HG02884 (cell line): ENCODE measurements at regions not wholly inside any gene's neighbourhood (a gene's known extent, or its start where the extent isn't known, plus 50 kb on each side); places are given as distances from the start of the nearest gene placed in this dataset.
"Not testable (repeated sequence)": the region's sequence is repeated elsewhere in the genome, so short reads cannot be mapped to it uniquely, and the experiment has no call there.

Experiments used
- ATAC-seq: cut with Tn5 transposase; IDR thresholded peaks from one replicate; pipeline ENCODE4 v1.9.1; 2021; ENCODE audit warnings: mild to moderate bottlenecking, moderate library complexity; ENCODE audit not compliant: unreplicated experiment

DNA sequence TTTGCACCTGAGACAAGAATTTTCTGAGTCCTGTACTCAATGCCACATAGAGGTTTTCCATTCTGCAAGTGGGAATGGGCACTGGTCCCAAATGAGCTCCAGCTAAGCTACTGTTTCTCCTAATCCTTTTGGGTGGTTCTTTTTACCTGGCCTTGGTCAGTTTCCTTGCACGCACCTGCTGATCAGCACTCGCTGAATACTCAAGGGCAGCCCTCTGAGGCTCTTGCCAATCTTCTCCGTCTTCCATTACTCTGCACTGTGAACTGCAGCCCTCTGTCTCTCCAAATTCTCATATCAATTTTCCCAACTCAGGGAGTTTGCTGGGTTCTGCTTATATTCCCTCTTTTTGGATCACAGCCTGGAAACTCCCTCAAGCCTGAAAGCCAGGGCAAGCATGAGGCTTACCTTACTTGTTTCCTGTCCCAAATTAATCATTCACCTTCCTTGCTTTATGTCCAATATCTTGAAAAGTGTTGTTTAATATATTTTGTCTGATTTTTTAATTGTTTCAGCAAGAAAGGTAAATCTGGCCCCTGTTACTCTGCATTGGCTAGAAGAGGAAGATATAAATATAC lies 138.0 kb upstream of the TBX18 start:
- ATAC-seq = no peak

DNA sequence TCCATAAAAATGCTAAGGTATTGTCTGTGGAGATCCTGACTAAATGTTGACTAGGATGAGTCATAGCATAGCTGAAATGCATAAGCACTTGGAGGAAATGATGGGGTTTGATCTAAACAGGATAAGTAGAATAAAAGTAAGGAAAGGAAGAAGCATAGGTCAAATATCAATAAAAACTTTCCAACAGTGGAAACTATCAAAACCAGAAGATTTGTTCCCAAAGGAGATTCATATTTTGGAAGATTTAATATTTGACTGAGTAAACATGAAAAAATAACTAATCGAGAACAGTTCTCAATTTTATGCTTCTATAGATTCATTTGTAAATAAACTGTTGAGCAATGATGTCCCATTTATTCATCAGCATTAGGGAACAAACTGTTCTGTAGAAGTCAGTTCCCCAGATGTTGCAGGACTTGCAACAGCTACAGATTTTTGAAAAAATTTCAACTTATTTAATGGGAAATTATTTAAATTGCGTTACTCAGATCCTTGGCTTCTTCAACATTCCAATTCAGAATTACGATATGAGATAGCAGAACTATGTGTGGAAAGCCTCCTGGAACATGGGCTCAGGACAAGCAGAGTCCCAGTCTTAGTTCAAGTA lies 133.7 kb upstream of the TBX18 start:
- ATAC-seq = no peak

- ATAC-seq = no peak
Measured at GRCh38 chr6:84897011-84897410, 132.6 kb upstream of the TBX18 start.

- no peak for ATAC-seq
Measured at GRCh38 chr6:84892671-84893070, 128.3 kb upstream of the TBX18 start.

DNA sequence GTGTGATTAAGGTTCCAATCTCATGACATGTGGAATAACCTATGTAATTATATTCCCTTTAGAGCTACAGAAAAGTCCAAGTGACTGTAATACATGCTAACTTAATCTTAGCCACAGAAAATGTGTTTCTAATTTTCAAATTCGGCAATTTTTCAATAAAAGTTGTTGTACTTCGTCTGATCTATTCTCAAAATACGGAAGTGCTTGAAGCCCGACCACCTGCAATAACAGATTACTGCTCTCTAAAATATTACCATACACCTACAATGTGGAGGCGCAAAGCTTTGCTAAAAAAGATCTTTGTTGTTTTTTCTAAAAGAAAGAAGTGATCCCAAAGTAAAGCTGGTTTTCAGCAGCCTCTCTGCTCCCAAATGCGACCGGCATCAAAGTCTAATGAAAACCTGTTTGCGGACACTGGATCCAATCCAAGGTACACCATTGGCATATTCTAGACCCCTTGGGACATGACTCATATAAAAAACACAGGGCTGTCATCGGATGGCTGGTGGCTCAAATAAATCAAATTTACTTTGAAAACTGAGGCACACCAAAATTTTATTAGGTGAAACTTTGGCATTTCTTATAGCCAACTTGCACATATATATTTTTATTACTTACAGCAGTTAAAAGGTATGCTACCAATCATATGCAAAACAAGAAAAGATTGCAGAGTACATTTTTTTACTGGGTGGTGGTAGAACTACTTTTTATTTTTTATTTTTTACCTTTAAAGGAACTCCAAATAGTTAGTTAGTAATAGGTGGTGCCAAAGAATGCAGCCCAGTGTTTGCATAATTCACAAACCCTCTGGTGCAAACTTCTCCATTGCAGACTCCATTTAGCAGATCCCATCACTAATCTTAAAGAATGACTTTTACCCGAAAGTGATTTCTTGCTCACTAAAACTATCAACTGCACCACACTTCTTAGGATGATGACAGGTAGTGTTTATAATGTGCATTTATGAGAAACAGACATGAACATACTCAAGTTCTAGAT lies 118.7 kb upstream of the TBX18 start:
- no peak for ATAC-seq

- ATAC-seq = not testable (repeated sequence)
Measured at GRCh38 chr6:84879385-84879784, 115.0 kb upstream of the TBX18 start.

- ATAC-seq = no peak
Measured at GRCh38 chr6:84877515-84878210, 113.3 kb upstream of the TBX18 start.

GRCh38 chr6:84876723-84877514 lies 112.5 kb upstream of the TBX18 start:
- ATAC-seq = no peak

DNA sequence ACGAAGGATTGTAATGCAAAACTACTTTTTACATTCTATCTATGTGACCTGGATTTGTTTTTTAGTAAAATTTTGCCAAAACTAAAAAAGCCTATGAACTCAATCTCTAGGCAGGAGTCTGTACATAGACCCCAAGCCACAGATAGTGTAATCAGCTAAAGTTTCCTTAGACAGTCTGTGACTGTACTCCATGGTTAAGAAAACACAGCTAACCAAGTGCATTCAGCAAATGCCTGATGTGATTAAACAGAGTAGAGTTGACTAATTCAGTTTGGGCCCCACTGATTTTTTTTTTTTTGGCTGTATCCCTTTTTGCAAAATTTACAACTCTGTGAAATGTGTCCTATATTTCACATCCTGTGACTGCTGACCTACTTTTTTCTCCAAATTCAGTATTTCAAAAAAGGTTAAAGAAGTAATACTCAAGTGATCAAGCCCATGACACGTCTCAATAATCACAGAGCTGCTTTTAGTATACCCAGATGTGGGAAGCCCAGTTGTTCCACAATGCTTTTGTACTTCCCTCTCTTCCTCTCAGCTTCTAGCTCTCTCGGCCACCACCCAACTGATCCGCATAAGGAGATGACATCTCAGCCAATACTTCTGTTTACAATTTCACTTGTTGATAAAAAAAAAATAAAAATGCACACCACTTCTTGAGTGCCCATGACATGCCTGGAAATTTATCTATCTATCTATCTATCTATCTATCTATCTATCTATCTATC lies 108.8 kb upstream of the TBX18 start:
- ATAC-seq = no peak

GRCh38 chr6:84871925-84872324 lies 107.5 kb upstream of the TBX18 start:
- no peak for ATAC-seq

DNA sequence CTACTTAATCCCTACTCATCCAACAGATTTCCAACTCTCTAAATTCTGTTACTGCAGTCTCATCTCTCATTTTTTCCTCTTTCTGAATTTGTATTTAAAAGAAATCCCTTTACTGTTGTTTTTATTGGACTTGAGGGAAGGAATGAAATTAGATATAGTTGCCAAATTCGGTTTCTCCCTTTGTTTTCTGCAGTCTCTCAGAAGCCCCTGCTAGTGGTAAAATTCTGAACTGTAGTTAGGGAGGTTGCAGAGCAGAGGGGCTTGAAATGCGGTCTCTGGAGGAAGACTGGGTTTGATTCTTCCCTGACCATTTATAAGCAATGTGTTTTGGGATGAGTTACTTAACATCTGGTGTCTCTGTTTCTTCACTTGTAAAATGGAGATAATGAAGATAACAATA lies 106.3 kb upstream of the TBX18 start:
- no peak for ATAC-seq

- ATAC-seq = no peak
Measured at GRCh38 chr6:84868149-84868548, 103.8 kb upstream of the TBX18 start.

GRCh38 chr6:84867521-84867920 lies 103.1 kb upstream of the TBX18 start:
- ATAC-seq = no peak

DNA sequence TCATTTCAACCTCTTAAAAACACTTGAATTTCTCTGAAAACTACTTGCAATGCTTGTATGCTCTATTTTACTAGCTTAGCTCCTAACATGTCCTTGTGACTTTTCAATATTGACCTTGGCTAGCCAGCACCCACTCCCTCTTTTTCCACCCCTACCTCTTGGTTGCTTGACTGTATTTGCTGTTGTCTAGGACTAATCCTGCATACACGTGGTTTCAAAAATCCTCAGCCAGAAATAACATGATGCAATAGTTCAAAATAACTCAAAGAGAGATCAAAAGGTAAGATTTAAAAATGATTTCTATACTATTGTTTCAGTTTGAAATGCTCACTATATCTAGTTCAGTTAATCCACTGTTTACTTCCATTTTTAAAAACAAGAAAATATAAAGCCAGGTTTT lies 102.3 kb upstream of the TBX18 start:
- no peak for ATAC-seq

DNA sequence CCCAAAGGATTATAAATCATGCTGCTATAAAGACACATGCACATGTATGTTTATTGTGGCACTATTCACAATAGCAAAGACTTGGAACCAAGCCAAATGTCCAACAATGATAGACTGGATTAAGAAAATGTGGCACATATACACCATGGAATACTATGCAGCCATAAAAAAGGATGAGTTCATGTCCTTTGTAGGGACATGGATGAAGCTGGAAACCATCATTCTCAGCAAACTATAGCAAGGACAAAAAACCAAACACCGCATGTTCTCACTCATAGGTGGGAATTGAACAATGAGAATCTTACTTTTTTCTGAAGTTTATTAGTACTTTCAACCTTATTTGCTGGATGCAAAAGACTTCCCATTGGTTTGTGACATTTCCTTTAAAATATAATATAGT lies 101.0 kb upstream of the TBX18 start:
- ATAC-seq = not testable (repeated sequence)

DNA sequence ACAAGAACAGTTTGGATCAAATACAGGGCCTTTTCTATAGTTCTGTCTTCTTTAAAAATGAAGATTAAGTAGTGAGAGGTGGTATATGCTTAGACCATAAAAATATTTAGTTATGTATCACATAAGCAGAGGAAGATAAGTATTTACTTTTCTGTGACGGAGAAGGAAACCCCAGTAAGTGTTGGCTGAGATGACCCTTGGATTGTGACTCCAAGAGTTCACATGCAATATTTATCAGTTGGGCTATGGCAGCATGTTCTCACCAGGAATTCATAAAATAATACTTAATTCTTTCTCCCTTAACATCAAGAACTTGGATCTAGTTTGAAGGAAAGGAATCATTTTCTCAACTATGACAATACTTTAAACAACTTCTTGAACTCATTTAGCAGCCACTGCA lies 98.4 kb upstream of the TBX18 start:
- ATAC-seq = no peak

GRCh38 chr6:84860920-84861319 lies 96.5 kb upstream of the TBX18 start:
- no peak for ATAC-seq

DNA sequence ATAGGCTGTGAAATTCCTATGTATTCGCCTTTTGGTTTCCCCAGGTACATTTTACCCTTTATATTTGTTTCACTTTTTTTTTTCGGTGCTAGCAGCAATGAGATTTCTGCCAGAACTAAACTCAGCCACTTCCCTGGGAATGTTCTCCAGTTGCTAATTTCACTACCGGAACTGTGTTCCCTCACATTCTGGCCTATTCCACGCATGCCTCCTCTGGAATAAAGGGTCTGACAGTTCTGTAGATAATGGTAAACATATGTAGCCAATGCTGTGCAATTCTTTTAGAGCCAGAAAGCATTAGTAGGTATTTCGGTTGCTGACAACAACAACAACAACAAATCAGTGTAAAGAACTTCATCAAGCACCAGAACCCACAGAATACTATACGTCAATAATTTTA lies 96.1 kb upstream of the TBX18 start:
- no peak for ATAC-seq

DNA sequence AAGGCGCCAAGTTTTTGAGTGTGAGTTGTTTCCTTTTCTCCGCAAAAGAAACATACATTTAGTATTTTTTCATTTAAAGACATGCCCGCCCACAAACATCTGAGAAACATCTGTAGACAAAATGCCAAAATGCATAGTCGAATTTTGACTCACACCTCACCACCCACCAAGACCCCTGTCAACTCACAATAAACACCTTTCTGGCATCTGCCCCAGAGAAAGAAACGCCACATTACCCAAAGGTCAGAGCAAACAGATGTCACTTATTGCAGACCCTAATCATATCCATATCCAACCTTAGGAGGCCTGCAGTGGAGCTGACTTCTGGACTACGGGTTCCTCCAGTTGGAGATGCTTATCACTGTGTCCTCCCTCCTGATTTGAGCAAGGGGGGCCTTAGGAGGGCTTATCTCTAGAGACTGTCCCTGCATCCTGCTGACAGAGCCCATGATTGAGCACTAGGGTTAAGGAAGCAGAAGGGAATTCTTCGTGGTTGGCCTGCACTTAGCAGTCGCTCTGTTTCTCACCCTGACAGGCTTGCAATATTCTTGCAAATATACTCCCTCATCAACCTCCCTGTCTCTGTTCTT lies 90.5 kb upstream of the TBX18 start:
- ATAC-seq = no peak

GRCh38 chr6:84853901-84854300 lies 89.5 kb upstream of the TBX18 start:
- no peak for ATAC-seq
